Cardiac fibroblast (primary cell): ENCODE measurements at regions not wholly inside any gene's neighbourhood (a gene's known extent, or its start where the extent isn't known, plus 50 kb on each side); places are given as distances from the start of the nearest gene placed in this dataset.
"Not testable (repeated sequence)": the region's sequence is repeated elsewhere in the genome, so short reads cannot be mapped to it uniquely, and the experiment has no call there.

Experiments used
- DNase-seq, 2 donors: peaks; one replicate each; pipeline versions ENCODE4 v3.0.0 to v3.0.0-alpha.2; 2010; ENCODE audit warnings: low read depth in 2 of 2
- H3K4me3 ChIP-seq, 2 donors: replicated peaks in 1 of 2; 1 replicate in 1 of 2; 2 replicates in 1 of 2; pipeline ENCODE4 v1.5.1; 2011; ENCODE audit warnings: low read depth in 2 of 2, low read length in 2 of 2, mild to moderate bottlenecking in 2 of 2, moderate library complexity in 1 of 2
- CTCF ChIP-seq: IDR thresholded peaks from one replicate; pipeline ENCODE4 v1.5.1; 2011; ENCODE audit warnings: low read depth, mild to moderate bottlenecking, low read length, inconsistent platforms

DNA sequence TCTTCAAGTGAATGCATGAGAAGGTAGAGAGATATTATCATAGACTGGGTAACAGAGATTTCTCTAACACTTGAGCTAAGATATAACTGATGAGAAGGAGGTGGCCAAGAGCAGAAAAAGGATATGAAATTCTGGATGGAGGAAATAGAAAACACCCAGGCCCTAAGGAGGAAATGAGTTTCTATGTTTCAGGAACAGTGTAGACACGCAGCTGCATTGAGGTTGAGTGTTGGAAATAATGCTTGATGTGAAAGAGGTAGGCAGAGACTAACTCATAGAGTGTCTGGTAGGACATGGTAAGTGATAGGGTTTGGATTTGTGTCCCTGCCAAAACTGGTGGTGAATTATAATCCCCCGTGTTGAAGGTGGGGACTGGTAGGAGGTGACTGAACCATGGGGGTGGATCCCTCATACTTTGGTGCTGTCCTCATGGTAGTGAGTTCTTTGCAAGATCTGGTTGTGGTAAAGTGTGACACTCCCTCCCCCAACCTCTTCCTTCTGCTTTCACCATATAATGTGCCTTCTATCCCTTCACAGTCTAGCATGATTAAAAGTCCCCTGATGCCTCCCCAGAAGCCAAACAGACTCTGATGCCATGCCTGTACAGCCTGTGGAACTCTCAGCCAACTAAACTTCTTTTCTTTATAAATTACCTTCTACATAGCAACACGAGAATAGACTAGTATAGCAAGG is 787.3 kb downstream of the EDEM1 start:
- H3K4me3 ChIP-seq: no peak overlapping the region
- no peak for DNase-seq
- TF ChIP-seq CTCF: no peak

DNA sequence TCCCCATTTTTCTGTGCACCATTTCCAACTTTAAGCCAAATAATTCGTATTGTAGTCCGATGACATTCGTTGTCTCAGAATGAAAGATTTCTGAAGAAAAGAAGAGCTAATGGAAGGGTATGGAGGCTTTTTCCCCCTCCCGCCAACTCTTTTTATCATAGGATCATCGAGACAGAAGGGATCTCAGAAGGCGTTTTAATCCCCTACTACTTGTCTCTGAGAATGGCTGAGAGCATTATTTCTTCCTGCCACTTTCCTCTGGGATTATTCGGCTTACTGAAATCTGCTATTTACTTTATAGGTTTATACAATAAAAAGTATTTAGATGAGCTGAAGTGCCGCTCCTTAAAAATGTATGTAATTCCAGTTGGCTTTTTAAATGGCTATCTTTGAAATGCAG is 789.8 kb downstream of the EDEM1 start:
- TF ChIP-seq CTCF: no peak
- H3K4me3 ChIP-seq: no peak overlapping the region
- DNase-seq: no peak

DNA sequence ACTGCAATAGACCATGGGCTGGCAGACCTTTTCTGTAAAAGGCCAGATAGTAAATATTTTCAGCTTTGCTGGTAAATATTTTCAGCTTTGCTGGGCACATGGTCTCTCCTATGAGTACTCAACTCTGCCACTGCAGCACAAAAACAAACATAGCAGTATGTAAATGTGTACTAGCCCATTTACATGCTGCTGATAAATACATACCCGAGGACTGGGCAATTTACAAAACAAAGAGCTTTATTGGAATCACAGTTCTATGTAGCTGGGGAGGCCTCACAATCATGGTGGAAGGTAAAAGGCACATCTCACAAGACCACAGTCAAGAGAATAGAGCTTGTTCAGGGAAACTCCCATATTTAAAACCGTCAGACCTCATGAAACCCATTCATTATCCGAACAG is 793.0 kb downstream of the EDEM1 start:
- no peak for TF ChIP-seq CTCF
- H3K4me3 ChIP-seq: no peak overlapping the region
- no peak for DNase-seq

DNA sequence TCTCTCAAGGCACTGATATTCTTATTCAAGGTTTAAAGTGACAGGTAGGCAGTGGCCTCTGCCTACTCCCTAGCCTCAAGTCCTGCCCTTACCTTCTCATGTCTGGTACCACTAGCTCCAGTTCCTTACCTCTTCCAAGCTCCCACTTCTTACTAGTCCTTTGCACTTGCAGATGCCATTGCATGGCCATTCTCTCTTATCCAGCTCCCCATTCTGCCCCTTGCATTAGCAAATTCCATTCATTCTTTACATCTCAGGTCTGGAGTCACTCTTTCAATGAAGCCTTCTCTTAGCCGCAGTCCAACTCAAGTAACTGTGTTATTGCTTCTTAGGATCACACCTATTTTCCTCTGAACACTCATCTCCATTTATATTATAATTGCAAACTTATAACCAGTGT is 807.1 kb downstream of the EDEM1 start:
- no peak overlapping the region for H3K4me3 ChIP-seq
- no peak for DNase-seq
- no peak for TF ChIP-seq CTCF

DNA sequence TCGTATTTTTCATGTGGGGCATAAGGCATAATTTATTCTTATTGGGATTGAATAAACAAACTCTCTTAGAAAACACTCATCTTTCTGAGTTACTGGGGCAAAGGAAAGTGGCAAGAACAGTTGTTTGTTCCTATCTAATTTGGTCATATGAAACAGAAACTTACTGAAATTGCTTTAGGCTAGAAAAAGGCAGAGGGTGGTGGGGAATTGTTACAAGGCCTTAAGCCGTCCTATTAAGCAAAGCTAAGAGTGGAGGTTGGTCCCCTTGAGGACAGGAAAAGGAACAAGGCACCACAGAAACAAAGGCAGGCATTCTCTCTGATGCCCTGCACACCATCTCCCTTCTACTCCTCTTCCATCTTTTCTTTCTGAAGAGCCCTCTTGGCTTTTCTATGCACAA is 830.9 kb downstream of the EDEM1 start:
- no peak for DNase-seq
- no peak overlapping the region for H3K4me3 ChIP-seq
- no peak for TF ChIP-seq CTCF

DNA sequence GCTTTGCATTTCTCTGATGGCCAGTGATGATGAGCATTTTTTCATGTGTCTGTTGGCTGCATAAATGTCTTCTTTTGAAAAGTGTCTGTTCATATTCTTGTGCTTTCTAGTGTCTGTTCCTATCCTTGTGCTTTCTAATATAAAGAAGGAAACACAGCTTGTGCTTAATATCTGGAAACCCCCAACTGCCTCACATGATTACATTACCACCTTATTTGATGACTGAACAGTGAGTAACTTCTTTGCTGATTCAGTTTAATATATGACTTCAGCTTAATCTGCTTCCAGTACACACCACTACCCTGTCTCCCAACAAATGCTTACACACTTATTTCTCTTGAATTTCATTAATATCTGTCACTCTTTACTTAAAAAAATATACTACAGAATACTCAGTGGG is 835.1 kb downstream of the EDEM1 start:
- DNase-seq: no peak
- H3K4me3 ChIP-seq: no peak overlapping the region
- no peak for TF ChIP-seq CTCF

- DNase-seq: no peak
- no peak for TF ChIP-seq CTCF
- H3K4me3 ChIP-seq: no peak overlapping the region
Measured at GRCh38 chr3:6025032-6025431, 835.9 kb upstream of the GRM7 start.

GRCh38 chr3:6030648-6031047 is 830.3 kb upstream of the GRM7 start:
- DNase-seq, H3K4me3 ChIP-seq: not testable (repeated sequence)
